ENCODE measurements at regions not wholly inside any gene's neighbourhood (a gene's known extent, or its start where the extent isn't known, plus 50 kb on each side); places are given as distances from the start of the nearest gene placed in this dataset.

- no peak for TF ChIP-seq ELK1 (IDR thresholded peaks at IDR 0.05; ENCODE audit: borderline replicate concordance, low read depth, low read length)
- TF ChIP-seq POLR2A (IDR thresholded peaks at IDR 0.05; ENCODE audit: low read depth, low read length): no peak
- TF ChIP-seq CTCF (conservative IDR thresholded peaks at IDR 0.05; ENCODE audit: low read depth, low read length): no peak
- TF ChIP-seq CEBPB (IDR thresholded peaks at IDR 0.05; ENCODE audit: low read depth, low read length): no peak
- no peak for TF ChIP-seq RCOR1 (IDR thresholded peaks at IDR 0.05; ENCODE audit: insufficient replicate concordance, low read length)
Observed at GRCh38 chr3:13136426-13136825, 63.2 kb upstream of the IQSEC1 start.
